ENCODE measurements at regions not wholly inside any gene's neighbourhood (a gene's known extent, or its start where the extent isn't known, plus 50 kb on each side); places are given as distances from the start of the nearest gene placed in this dataset.

DNA sequence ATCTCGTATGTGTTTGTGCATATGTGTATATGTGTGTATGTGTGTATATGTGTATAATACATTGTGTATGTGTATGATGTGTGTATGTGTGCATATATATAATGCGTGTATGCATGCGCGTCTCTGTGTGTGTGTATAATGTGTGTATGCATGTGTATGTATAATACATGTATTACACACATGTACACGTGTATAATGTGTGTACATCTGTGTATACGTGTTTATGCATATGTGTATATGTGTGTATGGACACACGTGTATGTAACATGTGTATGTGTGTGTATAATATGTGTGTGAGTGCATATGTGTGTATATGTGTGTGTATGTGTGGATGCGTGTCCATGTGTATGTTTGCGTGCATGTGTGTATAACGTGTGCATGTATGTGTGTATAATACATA lies 433.7 kb upstream of the RBFOX1 start:
- Mint-ChIP-seq H3K4me1 (ENCODE audit: low read depth in 2 of 2) (no peaks in the 10 kb centered on the region), H3K9me3 (peaks cover 20% of the 10 kb centered on the region), H3K27me3 (no peaks in the 10 kb centered on the region), H3K27ac (no peak overlapping the region), H3K36me3 (peaks cover 8% of the 10 kb centered on the region), H3K4me3 (no peak overlapping the region)
- ATAC-seq (no peak), DNase-seq (ENCODE audit: low spot score) (no peak)

- Mint-ChIP-seq H3K36me3 (peaks cover 8% of the 10 kb centered on the region), H3K4me3 (no peak overlapping the region), H3K27ac (no peak overlapping the region), H3K9me3 (peaks cover 16% of the 10 kb centered on the region), H3K27me3 (no peaks in the 10 kb centered on the region), H3K4me1 (ENCODE audit: low read depth in 2 of 2) (no peaks in the 10 kb centered on the region)
- ATAC-seq (no peak), DNase-seq (ENCODE audit: low spot score) (no peak)
Observed at GRCh38 chr16:6897876-6898485, 434.7 kb upstream of the RBFOX1 start.

- H3K4me1 Mint-ChIP-seq (ENCODE audit: low read depth in 2 of 2), result no peaks in the 10 kb centered on the region
- no peak overlapping the region for H3K27ac Mint-ChIP-seq
- H3K9me3 Mint-ChIP-seq, result peaks cover 9% of the 10 kb centered on the region
- DNase-seq (ENCODE audit: low spot score), result no peak
- no peaks in the 10 kb centered on the region for H3K36me3 Mint-ChIP-seq
- no peak for ATAC-seq
- H3K4me3 Mint-ChIP-seq, result no peak overlapping the region
- peaks cover 0 to 2% of the 10 kb centered on the region in 2 donors for H3K27me3 Mint-ChIP-seq
Observed at GRCh38 chr16:6892966-6893365, 439.7 kb upstream of the RBFOX1 start.

DNA sequence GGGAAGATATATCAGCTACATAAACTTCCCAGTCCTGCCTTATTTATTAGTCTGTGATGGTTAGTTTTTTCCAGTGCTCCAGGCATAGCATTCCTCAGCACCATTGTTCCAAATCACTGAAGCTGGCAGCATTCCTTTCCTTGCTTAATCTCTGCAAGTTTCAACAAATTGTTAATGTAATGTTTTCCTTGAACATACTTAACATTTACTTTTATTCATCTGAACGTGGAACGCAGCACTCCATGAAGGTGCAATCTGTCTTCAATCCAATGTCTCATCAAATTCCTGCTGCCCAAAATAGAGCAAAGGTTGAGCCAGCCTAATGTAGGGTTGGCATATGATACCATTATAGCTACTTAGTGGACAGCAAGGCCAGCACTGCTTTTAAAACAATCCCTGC lies 441.1 kb upstream of the RBFOX1 start:
- H3K9me3 Mint-ChIP-seq, result peaks cover 12% of the 10 kb centered on the region
- no peak for DNase-seq (ENCODE audit: low spot score)
- peaks cover 0 to 2% of the 10 kb centered on the region in 2 donors for H3K27me3 Mint-ChIP-seq
- no peaks in the 10 kb centered on the region for H3K36me3 Mint-ChIP-seq
- no peak overlapping the region for H3K4me3 Mint-ChIP-seq
- no peak for ATAC-seq
- no peaks in the 10 kb centered on the region for H3K4me1 Mint-ChIP-seq (ENCODE audit: low read depth in 2 of 2)
- H3K27ac Mint-ChIP-seq, result no peak overlapping the region

DNA sequence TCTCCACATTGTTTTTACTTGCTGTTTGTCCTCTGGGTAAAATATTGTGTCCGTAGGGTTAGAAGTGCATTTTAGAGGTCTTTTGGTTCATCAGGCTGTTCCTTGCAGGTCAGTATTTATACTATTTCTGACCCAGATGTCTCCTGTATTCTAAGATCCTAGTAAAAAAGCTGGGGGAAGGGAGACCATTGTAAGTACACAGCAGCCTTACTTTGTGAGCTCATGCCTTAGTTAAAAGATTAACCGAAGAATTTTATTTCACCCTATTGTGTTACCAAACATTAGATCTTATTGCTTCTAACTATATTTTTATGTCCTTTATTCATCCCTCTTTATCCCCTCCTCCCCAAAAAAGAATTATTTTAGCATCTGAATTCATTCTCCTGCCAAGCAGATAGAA lies 444.1 kb upstream of the RBFOX1 start:
- DNase-seq (ENCODE audit: low spot score), result no peak
- Mint-ChIP-seq H3K27ac (no peak overlapping the region), H3K4me1 (ENCODE audit: low read depth in 2 of 2) (no peaks in the 10 kb centered on the region), H3K27me3 (peaks cover 0 to 2% of the 10 kb centered on the region in 2 donors), H3K4me3 (no peak overlapping the region), H3K9me3 (peaks cover 9% of the 10 kb centered on the region), H3K36me3 (no peaks in the 10 kb centered on the region)
- ATAC-seq, result no peak

DNA sequence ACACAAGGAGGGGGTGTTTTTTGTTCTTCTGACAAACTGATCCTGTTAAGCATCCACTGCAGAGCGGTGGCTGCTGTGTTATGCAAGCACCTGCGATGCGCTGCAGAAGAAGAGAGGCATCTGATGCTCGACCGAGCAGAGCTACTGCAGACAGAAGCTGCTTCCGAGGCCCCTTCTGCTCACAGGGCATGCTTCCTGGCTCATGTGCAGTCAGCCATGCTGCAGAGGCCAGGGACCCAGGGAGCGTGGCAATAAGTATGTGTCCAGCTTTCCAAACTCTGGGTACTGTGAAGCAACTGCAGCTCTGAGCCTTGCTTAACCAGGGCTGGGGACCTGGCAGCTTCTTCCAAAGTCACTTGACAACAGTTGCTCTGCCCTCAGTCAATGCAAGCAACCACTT lies 448.6 kb upstream of the RBFOX1 start:
- Mint-ChIP-seq H3K4me3 (no peak overlapping the region), H3K9me3 (peaks cover 5% of the 10 kb centered on the region)

GRCh38 chr16:6880263-6880662 lies 452.4 kb upstream of the RBFOX1 start:
- no peak overlapping the region for H3K27ac Mint-ChIP-seq

More for the DNA sequence above, 448.6 kb upstream of the RBFOX1 start:
- Mint-ChIP-seq H3K27me3 (no peaks in the 10 kb centered on the region), H3K36me3 (no peaks in the 10 kb centered on the region), H3K4me1 (ENCODE audit: low read depth in 2 of 2) (no peaks in the 10 kb centered on the region), H3K27ac (no peak overlapping the region)
- no peak for ATAC-seq
- no peak for DNase-seq (ENCODE audit: low spot score)

GRCh38 chr16:6864671-6865070 lies 468.0 kb upstream of the RBFOX1 start:
- Mint-ChIP-seq H3K4me3 (no peak overlapping the region), H3K27me3 (no peaks in the 10 kb centered on the region), H3K9me3 (peaks cover 12% of the 10 kb centered on the region), H3K36me3 (no peaks in the 10 kb centered on the region), H3K4me1 (ENCODE audit: low read depth in 2 of 2) (no peaks in the 10 kb centered on the region), H3K27ac (no peak overlapping the region)
- DNase-seq (ENCODE audit: low spot score) (no peak), ATAC-seq (no peak)

More at GRCh38 chr16:6880263-6880662, 452.4 kb upstream of the RBFOX1 start:
- H3K27me3 Mint-ChIP-seq, result no peaks in the 10 kb centered on the region
- ATAC-seq (no peak), DNase-seq (ENCODE audit: low spot score) (no peak)
- no peaks in the 10 kb centered on the region for H3K9me3 Mint-ChIP-seq
- no peak overlapping the region for H3K4me3 Mint-ChIP-seq
- H3K36me3 Mint-ChIP-seq, result no peaks in the 10 kb centered on the region
- no peaks in the 10 kb centered on the region for H3K4me1 Mint-ChIP-seq (ENCODE audit: low read depth in 2 of 2)

DNA sequence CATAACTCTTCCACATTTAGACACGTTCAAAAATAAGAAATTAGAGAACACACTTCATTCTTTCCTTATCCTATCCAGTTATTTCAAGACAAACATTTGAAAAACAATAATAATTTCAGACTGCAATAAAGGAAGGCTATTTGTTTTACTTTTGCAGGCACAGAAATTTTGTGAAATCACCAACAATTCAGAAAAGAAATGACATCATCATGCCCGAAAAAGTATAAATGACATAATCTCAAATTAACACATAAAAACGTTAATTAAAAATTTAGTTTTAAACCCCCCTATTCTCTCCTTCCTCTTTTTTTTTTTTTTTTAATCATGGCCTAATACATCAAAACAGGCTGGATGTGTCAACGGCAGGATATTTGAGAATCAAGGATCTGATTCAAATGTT lies 468.4 kb upstream of the RBFOX1 start:
- Mint-ChIP-seq H3K27ac (no peak overlapping the region), H3K36me3 (no peaks in the 10 kb centered on the region), H3K4me3 (no peak overlapping the region), H3K9me3 (peaks cover 13% of the 10 kb centered on the region), H3K4me1 (ENCODE audit: low read depth in 2 of 2) (no peaks in the 10 kb centered on the region), H3K27me3 (no peaks in the 10 kb centered on the region)
- ATAC-seq (no peak), DNase-seq (ENCODE audit: low spot score) (no peak)

GRCh38 chr16:6863135-6863534 lies 469.5 kb upstream of the RBFOX1 start:
- ATAC-seq, result no peak
- DNase-seq (ENCODE audit: low spot score), result no peak
- Mint-ChIP-seq H3K4me1 (ENCODE audit: low read depth in 2 of 2) (no peaks in the 10 kb centered on the region), H3K27me3 (no peaks in the 10 kb centered on the region), H3K36me3 (no peaks in the 10 kb centered on the region), H3K9me3 (peaks cover 10% of the 10 kb centered on the region), H3K27ac (no peak overlapping the region), H3K4me3 (no peak overlapping the region)

GRCh38 chr16:6861815-6862477 lies 470.7 kb upstream of the RBFOX1 start:
- ATAC-seq, result no peak

GRCh38 chr16:6861135-6861814 lies 471.4 kb upstream of the RBFOX1 start:
- Mint-ChIP-seq H3K9me3 (peaks cover 14% of the 10 kb centered on the region), H3K36me3 (no peaks in the 10 kb centered on the region), H3K27ac (no peak overlapping the region), H3K27me3 (no peaks in the 10 kb centered on the region), H3K4me1 (ENCODE audit: low read depth in 2 of 2) (no peaks in the 10 kb centered on the region), H3K4me3 (no peak overlapping the region)
- no peak for ATAC-seq
- DNase-seq (ENCODE audit: low spot score), result no peak

More at GRCh38 chr16:6861815-6862477, 470.7 kb upstream of the RBFOX1 start:
- no peaks in the 10 kb centered on the region for H3K4me1 Mint-ChIP-seq (ENCODE audit: low read depth in 2 of 2)
- no peak overlapping the region for H3K4me3 Mint-ChIP-seq
- DNase-seq (ENCODE audit: low spot score), result no peak
- H3K36me3 Mint-ChIP-seq, result no peaks in the 10 kb centered on the region
- no peaks in the 10 kb centered on the region for H3K27me3 Mint-ChIP-seq
- peaks cover 10% of the 10 kb centered on the region for H3K9me3 Mint-ChIP-seq
- no peak overlapping the region for H3K27ac Mint-ChIP-seq

DNA sequence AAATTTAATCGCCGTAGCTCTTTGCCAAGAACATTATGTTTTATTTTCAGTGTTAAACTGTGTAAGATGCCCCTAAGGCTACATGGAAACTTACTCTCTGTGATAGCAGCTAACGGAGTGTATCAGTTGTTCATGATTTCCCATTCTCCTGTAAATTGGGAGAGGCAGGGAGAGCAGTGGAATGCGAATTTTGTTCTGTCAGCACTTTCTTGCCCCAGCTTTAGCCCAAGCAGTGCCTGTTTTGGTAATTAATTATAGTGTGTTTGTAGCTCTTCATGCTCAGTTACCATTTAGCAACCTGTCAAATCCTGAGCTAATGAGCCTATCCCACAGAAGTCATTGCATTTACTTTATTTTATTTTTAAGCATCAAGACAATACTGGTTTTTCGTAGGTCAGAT lies 475.1 kb upstream of the RBFOX1 start:
- H3K27ac Mint-ChIP-seq, result no peak overlapping the region
- DNase-seq (ENCODE audit: low spot score), result no peak
- no peaks in the 10 kb centered on the region for H3K36me3 Mint-ChIP-seq

DNA sequence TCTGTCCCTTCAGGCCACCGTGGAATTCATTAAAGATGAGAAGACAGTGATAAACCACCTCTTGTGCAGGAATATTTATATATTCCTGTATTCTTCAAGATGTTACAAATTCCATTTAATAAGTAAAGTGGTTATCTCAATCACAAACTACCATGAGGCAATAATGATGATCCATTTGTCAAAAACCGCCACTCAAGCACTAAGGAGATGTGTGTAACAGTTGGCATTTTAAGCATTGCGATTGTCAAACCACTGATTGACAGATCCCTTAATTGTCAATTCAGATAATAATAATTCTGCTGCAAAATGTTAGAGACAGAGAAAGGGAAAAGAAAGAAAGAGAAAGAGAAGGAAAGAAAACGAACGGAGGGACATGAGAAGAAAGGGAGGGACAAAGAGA lies 476.1 kb upstream of the RBFOX1 start:
- ATAC-seq (no peak), DNase-seq (ENCODE audit: low spot score) (no peak)
- Mint-ChIP-seq H3K36me3 (no peaks in the 10 kb centered on the region), H3K4me3 (no peak overlapping the region), H3K4me1 (ENCODE audit: low read depth in 2 of 2) (no peaks in the 10 kb centered on the region), H3K27ac (no peak overlapping the region), H3K27me3 (no peaks in the 10 kb centered on the region), H3K9me3 (peaks cover 28% of the 10 kb centered on the region)

More for the DNA sequence above, 475.1 kb upstream of the RBFOX1 start:
- H3K4me1 Mint-ChIP-seq (ENCODE audit: low read depth in 2 of 2), result no peaks in the 10 kb centered on the region
- no peak for ATAC-seq
- peaks cover 27% of the 10 kb centered on the region for H3K9me3 Mint-ChIP-seq
- H3K4me3 Mint-ChIP-seq, result no peak overlapping the region
- H3K27me3 Mint-ChIP-seq, result no peaks in the 10 kb centered on the region
